WERI-Rb-1 (cell line): ENCODE measurements at regions not wholly inside any gene's neighbourhood (a gene's known extent, or its start where the extent isn't known, plus 50 kb on each side); places are given as distances from the start of the nearest gene placed in this dataset.

Experiments
- DNase-seq: peaks from one replicate; pipeline ENCODE4 v3.0.0-alpha.2; 2020
- H3K27ac ChIP-seq: fragments of 250-450 bp; sonication (Bioruptor Pico); 2 replicates; pipeline ENCODE4 v1.5.1; 2020; ENCODE audit warnings: mild to moderate bottlenecking, moderate library complexity
- H3K27me3 ChIP-seq: fragments of 250-450 bp; sonication (Bioruptor Pico); 2 replicates; pipeline ENCODE4 v1.5.1; 2021; ENCODE audit warnings: mild to moderate bottlenecking, low read depth, moderate library complexity; ENCODE audit not compliant: insufficient read depth, severe bottlenecking
- H3K36me3 ChIP-seq: fragments of 250-450 bp; sonication (Bioruptor Pico); 2 replicates; pipeline ENCODE4 v1.5.1; 2020; ENCODE audit warnings: mild to moderate bottlenecking, moderate library complexity
- H3K4me3 ChIP-seq: 2 replicates; pipeline ENCODE4 v1.5.1; 2011; ENCODE audit warnings: low read depth, mild to moderate bottlenecking, control low read depth, low read length
- H3K9me3 ChIP-seq: fragments of 250-450 bp; sonication (Bioruptor Pico); 2 replicates; pipeline ENCODE4 v1.5.1; 2021; ENCODE audit warnings: mild to moderate bottlenecking, moderate library complexity; ENCODE audit not compliant: severe bottlenecking
- CTCF ChIP-seq: IDR thresholded peaks from 2 replicates; pipeline ENCODE4 v1.5.1; 2011; ENCODE audit warnings: low read depth, mild to moderate bottlenecking, control low read depth, inconsistent platforms, low read length

- Histone ChIP-seq H3K4me3 (no peak overlapping the region), H3K36me3 (no peaks in the 10 kb centered on the region), H3K27ac (no peak overlapping the region), H3K27me3 (no peaks in the 10 kb centered on the region), H3K9me3 (no peaks in the 10 kb centered on the region)
- TF ChIP-seq CTCF: no peak
- DNase-seq: no peak
Observed at GRCh38 chr4:117664706-117665444, 369.4 kb upstream of the NDST3 start.

GRCh38 chr4:117676153-117676552, 358.1 kb upstream of the NDST3 start:
- TF ChIP-seq CTCF: no peak
- DNase-seq: no peak
- Histone ChIP-seq H3K9me3 (peaks cover 3% of the 10 kb centered on the region), H3K27me3 (no peaks in the 10 kb centered on the region), H3K27ac (no peak overlapping the region), H3K36me3 (no peaks in the 10 kb centered on the region), H3K4me3 (no peak overlapping the region)

GRCh38 chr4:117678861-117679260, 355.4 kb upstream of the NDST3 start:
- no peak for DNase-seq
- Histone ChIP-seq H3K4me3 (no peak overlapping the region), H3K9me3 (peaks cover 3% of the 10 kb centered on the region), H3K27me3 (no peaks in the 10 kb centered on the region), H3K27ac (no peak overlapping the region), H3K36me3 (no peaks in the 10 kb centered on the region)
- TF ChIP-seq CTCF: no peak

- no peaks in the 10 kb centered on the region for H3K36me3 ChIP-seq
- H3K27ac ChIP-seq: no peak overlapping the region
- H3K4me3 ChIP-seq: no peak overlapping the region
- no peaks in the 10 kb centered on the region for H3K27me3 ChIP-seq
- TF ChIP-seq CTCF: no peak
- no peaks in the 10 kb centered on the region for H3K9me3 ChIP-seq
- no peak for DNase-seq
Observed at GRCh38 chr4:117691572-117692351, 342.5 kb upstream of the NDST3 start.

- Histone ChIP-seq H3K27ac (no peak overlapping the region), H3K36me3 (no peaks in the 10 kb centered on the region)
Observed at GRCh38 chr4:117692538-117692937, 341.7 kb upstream of the NDST3 start.

More at GRCh38 chr4:117692538-117692937, 341.7 kb upstream of the NDST3 start:
- Histone ChIP-seq H3K9me3 (no peaks in the 10 kb centered on the region), H3K4me3 (no peak overlapping the region), H3K27me3 (no peaks in the 10 kb centered on the region)
- peak; percentile 23; the same call in 1 of the 2 replicates for TF ChIP-seq CTCF
- DNase-seq: no peak
